ENCODE measurements at regions not wholly inside any gene's neighbourhood (a gene's known extent, or its start where the extent isn't known, plus 50 kb on each side); places are given as distances from the start of the nearest gene placed in this dataset.

DNA sequence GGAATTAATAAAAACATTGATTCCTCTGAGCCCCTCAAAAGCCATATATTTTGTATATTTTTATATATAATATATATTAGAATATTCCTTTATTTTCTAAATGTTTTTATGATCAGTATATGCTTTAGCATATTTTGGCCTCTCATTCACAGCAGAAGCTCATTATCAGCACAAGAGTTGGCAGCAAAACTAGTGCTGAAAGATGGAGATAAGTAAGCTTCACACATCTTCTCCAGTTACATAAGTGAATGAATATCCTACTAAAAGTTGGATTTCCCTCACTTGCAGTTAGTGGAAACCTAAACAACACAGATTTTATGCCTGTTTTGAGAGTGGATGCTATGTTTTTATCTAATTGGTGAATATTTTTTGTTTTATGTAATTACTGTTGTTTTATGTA is 1303.8 kb upstream of the ADGRB3 start:
- no peak for TF ChIP-seq CEBPB (IDR thresholded peaks at IDR 0.05)

- TF ChIP-seq MAX (IDR thresholded peaks at IDR 0.05), result no peak
- no peak for TF ChIP-seq TEAD4 (IDR thresholded peaks at IDR 0.05)
- no peak for TF ChIP-seq REST (IDR thresholded peaks at IDR 0.05; ENCODE audit: low read depth)
- no peak for TF ChIP-seq FOXM1 (IDR thresholded peaks at IDR 0.05; ENCODE audit: borderline replicate concordance, low read depth)
- no peak for TF ChIP-seq TCF12 (IDR thresholded peaks at IDR 0.05; ENCODE audit: low read depth)
- TF ChIP-seq ZBTB7A (IDR thresholded peaks at IDR 0.05; ENCODE audit: low read depth), result no peak
- no peak for TF ChIP-seq RAD21 (IDR thresholded peaks at IDR 0.05; ENCODE audit: low read depth)
- no peak for TF ChIP-seq EP300 (IDR thresholded peaks at IDR 0.05; ENCODE audit: borderline replicate concordance)
- no peak for TF ChIP-seq EGR1 (IDR thresholded peaks at IDR 0.05)
- TF ChIP-seq YY1 (IDR thresholded peaks at IDR 0.05; ENCODE audit: low read depth), result no peak
- TF ChIP-seq NFIC (IDR thresholded peaks at IDR 0.05), result no peak
- TF ChIP-seq CEBPB (IDR thresholded peaks at IDR 0.05), result no peak
- no peak for TF ChIP-seq TAF1 (IDR thresholded peaks at IDR 0.05; ENCODE audit: low read depth)
- TF ChIP-seq, protein P1, sequence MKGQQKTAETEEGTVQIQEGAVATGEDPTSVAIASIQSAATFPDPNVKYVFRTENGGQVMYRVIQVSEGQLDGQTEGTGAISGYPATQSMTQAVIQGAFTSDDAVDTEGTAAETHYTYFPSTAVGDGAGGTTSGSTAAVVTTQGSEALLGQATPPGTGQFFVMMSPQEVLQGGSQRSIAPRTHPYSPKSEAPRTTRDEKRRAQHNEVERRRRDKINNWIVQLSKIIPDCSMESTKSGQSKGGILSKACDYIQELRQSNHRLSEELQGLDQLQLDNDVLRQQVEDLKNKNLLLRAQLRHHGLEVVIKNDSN (IDR thresholded peaks at IDR 0.05), result no peak
- TF ChIP-seq CREB1 (IDR thresholded peaks at IDR 0.05; ENCODE audit: low read depth), result no peak
Observed at GRCh38 chr6:67328269-67328668, 1306.8 kb upstream of the ADGRB3 start.

DNA sequence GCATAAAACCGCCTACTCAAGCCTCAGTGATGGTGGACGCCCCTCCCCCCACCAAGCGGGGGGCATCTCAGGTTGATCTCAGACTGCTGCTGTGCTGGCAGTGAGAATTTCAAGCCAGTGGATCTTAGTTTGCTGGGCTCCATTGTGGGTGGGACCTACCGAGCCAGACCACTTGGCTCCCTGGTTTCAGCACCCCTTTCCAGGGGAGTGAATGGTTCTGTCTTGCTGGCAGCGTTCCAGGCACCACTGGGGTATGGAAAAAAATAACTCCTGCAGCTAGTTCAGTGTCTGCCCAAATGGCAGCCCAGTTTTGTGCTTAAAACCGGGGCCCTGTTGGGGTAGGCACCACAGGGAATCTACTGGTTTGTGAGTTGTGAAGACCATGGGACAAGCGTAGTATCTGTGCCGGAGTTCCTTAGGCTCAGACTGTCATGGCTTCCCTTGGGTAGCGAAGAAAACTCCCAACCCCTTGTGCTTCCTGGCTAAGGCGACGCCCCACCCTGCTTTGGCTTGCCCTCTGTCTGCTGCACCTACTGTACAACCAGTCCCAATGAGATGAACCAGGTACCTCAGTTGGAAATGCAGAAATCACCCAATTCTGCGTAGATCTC is 1334.5 kb upstream of the ADGRB3 start:
- TF ChIP-seq, protein P1 (IDR thresholded peaks at IDR 0.05), result no peak
- TF ChIP-seq EP300 (IDR thresholded peaks at IDR 0.05; ENCODE audit: borderline replicate concordance), result no peak
- no peak for TF ChIP-seq YY1 (IDR thresholded peaks at IDR 0.05; ENCODE audit: low read depth)
- TF ChIP-seq FOXM1 (IDR thresholded peaks at IDR 0.05; ENCODE audit: borderline replicate concordance, low read depth), result no peak
- TF ChIP-seq REST (IDR thresholded peaks at IDR 0.05; ENCODE audit: low read depth), result no peak

DNA sequence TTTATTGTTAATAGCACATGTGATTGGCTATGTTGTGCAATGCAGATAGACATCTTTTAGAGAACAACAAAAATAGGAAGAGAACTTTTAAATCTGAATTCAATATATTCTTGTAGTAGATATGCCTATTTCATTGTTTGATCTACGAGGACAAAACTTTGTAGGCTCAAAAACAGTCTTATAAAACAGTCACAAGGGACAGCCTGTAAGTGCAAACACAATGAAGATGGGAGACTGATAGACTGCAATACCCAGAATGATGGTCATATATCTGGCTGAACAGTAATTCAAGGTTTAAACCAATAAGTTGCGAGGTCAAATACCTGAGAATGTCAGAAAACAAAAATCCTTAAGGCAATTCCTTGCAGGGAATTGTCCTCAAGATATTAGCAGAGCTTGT is 1342.9 kb upstream of the ADGRB3 start:
- TF ChIP-seq REST (IDR thresholded peaks at IDR 0.05; ENCODE audit: low read depth) (no peak), MAX (IDR thresholded peaks at IDR 0.05) (no peak), NFIC (IDR thresholded peaks at IDR 0.05) (no peak), CEBPB (IDR thresholded peaks at IDR 0.05) (no peak), YY1 (IDR thresholded peaks at IDR 0.05; ENCODE audit: low read depth) (no peak)

- TF ChIP-seq EGR1 (IDR thresholded peaks at IDR 0.05) (no peak), TCF12 (IDR thresholded peaks at IDR 0.05; ENCODE audit: low read depth) (no peak), REST (IDR thresholded peaks at IDR 0.05; ENCODE audit: low read depth) (no peak), ZBTB7A (IDR thresholded peaks at IDR 0.05; ENCODE audit: low read depth) (no peak), TEAD4 (IDR thresholded peaks at IDR 0.05) (no peak), YY1 (IDR thresholded peaks at IDR 0.05; ENCODE audit: low read depth) (no peak), NFIC (IDR thresholded peaks at IDR 0.05) (no peak), EP300 (IDR thresholded peaks at IDR 0.05; ENCODE audit: borderline replicate concordance) (no peak), FOXM1 (IDR thresholded peaks at IDR 0.05; ENCODE audit: borderline replicate concordance, low read depth) (no peak), RAD21 (IDR thresholded peaks at IDR 0.05; ENCODE audit: low read depth) (no peak), TAF1 (IDR thresholded peaks at IDR 0.05; ENCODE audit: low read depth) (no peak), CREB1 (IDR thresholded peaks at IDR 0.05; ENCODE audit: low read depth) (no peak), MAX (IDR thresholded peaks at IDR 0.05) (no peak), CEBPB (IDR thresholded peaks at IDR 0.05) (no peak)
- TF ChIP-seq, protein P1 (IDR thresholded peaks at IDR 0.05), result no peak
Observed at GRCh38 chr6:67287566-67287965, 1347.5 kb upstream of the ADGRB3 start.
